ENCODE measurements at regions not wholly inside any gene's neighbourhood (a gene's known extent, or its start where the extent isn't known, plus 50 kb on each side); places are given as distances from the start of the nearest gene placed in this dataset.

- Histone ChIP-seq H3K9me3 (no peaks in the 10 kb centered on the region), H3K4me1 (peaks cover 6% of the 10 kb centered on the region), H3K27me3 (ENCODE audit: low read depth) (no peaks in the 10 kb centered on the region), H3K4me3 (no peak overlapping the region), H3K27ac (no peak overlapping the region), H3K36me3 (no peaks in the 10 kb centered on the region)
- peak; percentile 82 for DNase-seq
- intact Hi-C loops (cut with DNase I): no loop called here
- ATAC-seq: peak; percentile 70 to 77
- peak; percentile 78 for TF ChIP-seq CTCF (IDR thresholded peaks at IDR 0.05)
Observed at GRCh38 chr5:133868946-133869518, 99.4 kb downstream of the C5orf15 start.

- Histone ChIP-seq H3K4me3 (no peak overlapping the region), H3K27me3 (ENCODE audit: low read depth) (no peaks in the 10 kb centered on the region), H3K27ac (no peak overlapping the region), H3K4me1 (peaks cover 6% of the 10 kb centered on the region), H3K9me3 (no peaks in the 10 kb centered on the region), H3K36me3 (no peaks in the 10 kb centered on the region)
- ATAC-seq (no peak), DNase-seq (no peak)
- intact Hi-C loops (cut with DNase I): no loop called here
- no peak for TF ChIP-seq CTCF (IDR thresholded peaks at IDR 0.05)
Observed at GRCh38 chr5:133867851-133868545, 100.4 kb downstream of the C5orf15 start.

- Histone ChIP-seq H3K4me3 (no peak overlapping the region), H3K9me3 (no peaks in the 10 kb centered on the region), H3K36me3 (no peaks in the 10 kb centered on the region), H3K27ac (no peak overlapping the region), H3K4me1 (peaks cover 6% of the 10 kb centered on the region), H3K27me3 (ENCODE audit: low read depth) (no peaks in the 10 kb centered on the region)
- no peak for TF ChIP-seq CTCF (IDR thresholded peaks at IDR 0.05)
- ATAC-seq: peak in 1 of 2 donors; percentile 16
- no peak for DNase-seq
- intact Hi-C loops (cut with DNase I): no loop called here
Observed at GRCh38 chr5:133867341-133867740, 101.1 kb downstream of the C5orf15 start.

- DNase-seq (no peak), ATAC-seq (no peak)
- no peaks in the 10 kb centered on the region for H3K36me3 ChIP-seq
- TF ChIP-seq CTCF (IDR thresholded peaks at IDR 0.05): no peak
- H3K27me3 ChIP-seq (ENCODE audit: low read depth): no peaks in the 10 kb centered on the region
- intact Hi-C loops (cut with DNase I): no loop called here
- no peak overlapping the region for H3K4me3 ChIP-seq
- H3K27ac ChIP-seq: no peak overlapping the region
- H3K4me1 ChIP-seq: peaks cover 6% of the 10 kb centered on the region
- H3K9me3 ChIP-seq: no peaks in the 10 kb centered on the region
Observed at GRCh38 chr5:133866903-133867245, 101.6 kb downstream of the C5orf15 start.

GRCh38 chr5:133866160-133866902 is 102.1 kb downstream of the C5orf15 start:
- intact Hi-C loops (cut with DNase I): no loop called here
- TF ChIP-seq CTCF (IDR thresholded peaks at IDR 0.05): no peak
- Histone ChIP-seq H3K4me1 (peaks cover 6% of the 10 kb centered on the region), H3K36me3 (no peaks in the 10 kb centered on the region), H3K9me3 (no peaks in the 10 kb centered on the region), H3K27me3 (ENCODE audit: low read depth) (no peaks in the 10 kb centered on the region), H3K27ac (no peak overlapping the region), H3K4me3 (no peak overlapping the region)
- DNase-seq (no peak), ATAC-seq (no peak)
